Activated naive CD4-positive, alpha-beta T cell treated with anti-CD3 and anti-CD28 coated beads, Interleukin-2, amount 10 ng/mL, durations not matched to agents 7 days and 5 days (primary cell): ENCODE measurements at regions not wholly inside any gene's neighbourhood (a gene's known extent, or its start where the extent isn't known, plus 50 kb on each side); places are given as distances from the start of the nearest gene placed in this dataset.

Source experiments
- CTCF ChIA-PET: fragments of 350-600 bp; sonication (Branson Sonifier 250); formaldehyde crosslinking; loops from one replicate; lab custom pipeline; 2021; ENCODE audit warnings: antibody characterized with exemption; lab: Charles Lee
- DNase-seq: peaks from one replicate; pipeline ENCODE4 v3.0.0-alpha.2; 2020
- H3K27ac Mint-ChIP-seq: one replicate; pipeline ENCODE4 v1.8.0; 2021; ENCODE audit warnings: mild to moderate bottlenecking, moderate library complexity, mixed read lengths
- H3K27me3 Mint-ChIP-seq: one replicate; pipeline ENCODE4 v1.8.0; 2021; ENCODE audit warnings: mild to moderate bottlenecking, mixed read lengths
- H3K36me3 Mint-ChIP-seq: one replicate; pipeline ENCODE4 v1.8.0; 2021; ENCODE audit warnings: mixed read lengths
- H3K4me1 Mint-ChIP-seq: one replicate; pipeline ENCODE4 v1.8.0; 2021; ENCODE audit warnings: mixed read lengths
- H3K4me3 Mint-ChIP-seq: one replicate; pipeline ENCODE4 v1.8.0; 2021; ENCODE audit warnings: mild to moderate bottlenecking, moderate library complexity, mixed read lengths
- H3K9me3 Mint-ChIP-seq: one replicate; pipeline ENCODE4 v1.8.0; 2021; ENCODE audit warnings: mixed read lengths

DNA sequence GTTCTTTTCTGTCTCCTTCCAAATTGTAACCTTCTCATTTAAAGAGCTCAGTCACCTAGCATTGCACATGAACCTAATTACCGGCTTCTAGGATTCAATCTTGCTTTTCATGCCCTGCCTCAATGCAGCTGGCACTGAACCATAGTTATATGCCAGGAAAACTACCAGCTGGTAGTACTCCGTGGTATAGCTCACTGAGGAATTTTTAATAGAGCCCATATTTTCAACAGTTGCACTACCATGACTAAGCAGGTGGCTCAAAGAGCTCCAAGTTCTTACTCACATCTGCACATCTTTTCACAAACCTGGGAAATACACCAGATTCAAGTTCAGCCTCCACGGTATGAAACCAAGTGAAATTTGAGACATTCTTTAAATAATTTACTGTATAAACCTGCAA lies 363.5 kb downstream of the GRB14 start:
- CTCF ChIA-PET: no interaction called here
- Mint-ChIP-seq H3K27ac (no peak overlapping the region), H3K27me3 (no peaks in the 10 kb centered on the region)

GRCh38 chr2:164252568-164253287 lies 368.6 kb downstream of the GRB14 start:
- H3K27me3 Mint-ChIP-seq: no peaks in the 10 kb centered on the region
- no peak for DNase-seq
- CTCF ChIA-PET: no interaction called here
- no peak overlapping the region for H3K4me3 Mint-ChIP-seq
- no peak overlapping the region for H3K27ac Mint-ChIP-seq
- no peaks in the 10 kb centered on the region for H3K9me3 Mint-ChIP-seq
- H3K4me1 Mint-ChIP-seq: no peaks in the 10 kb centered on the region
- H3K36me3 Mint-ChIP-seq: no peaks in the 10 kb centered on the region

More for the DNA sequence above, 363.5 kb downstream of the GRB14 start:
- H3K36me3 Mint-ChIP-seq: no peaks in the 10 kb centered on the region
- peaks cover 6% of the 10 kb centered on the region for H3K9me3 Mint-ChIP-seq
- no peak for DNase-seq
- H3K4me3 Mint-ChIP-seq: no peak overlapping the region
- H3K4me1 Mint-ChIP-seq: no peaks in the 10 kb centered on the region

- CTCF ChIA-PET: no interaction called here
- DNase-seq: no peak
- Mint-ChIP-seq H3K36me3 (no peaks in the 10 kb centered on the region), H3K27me3 (no peaks in the 10 kb centered on the region), H3K4me3 (no peak overlapping the region), H3K4me1 (no peaks in the 10 kb centered on the region), H3K9me3 (peaks cover 8% of the 10 kb centered on the region), H3K27ac (no peak overlapping the region)
Observed at GRCh38 chr2:164243315-164243714, 378.0 kb downstream of the GRB14 start.

- H3K9me3 Mint-ChIP-seq: peaks cover 8% of the 10 kb centered on the region
- CTCF ChIA-PET: no interaction called here
- no peaks in the 10 kb centered on the region for H3K4me1 Mint-ChIP-seq
- H3K27me3 Mint-ChIP-seq: no peaks in the 10 kb centered on the region
- DNase-seq: no peak
- H3K4me3 Mint-ChIP-seq: no peak overlapping the region
- no peaks in the 10 kb centered on the region for H3K36me3 Mint-ChIP-seq
- H3K27ac Mint-ChIP-seq: no peak overlapping the region
Observed at GRCh38 chr2:164242409-164242808, 378.9 kb downstream of the GRB14 start.

- H3K27me3 Mint-ChIP-seq: no peaks in the 10 kb centered on the region
- H3K4me3 Mint-ChIP-seq: no peak overlapping the region
- CTCF ChIA-PET: no interaction called here
- H3K27ac Mint-ChIP-seq: no peak overlapping the region
- DNase-seq: no peak
- H3K36me3 Mint-ChIP-seq: no peaks in the 10 kb centered on the region
- H3K9me3 Mint-ChIP-seq: peaks cover 3% of the 10 kb centered on the region
- H3K4me1 Mint-ChIP-seq: no peaks in the 10 kb centered on the region
Observed at GRCh38 chr2:164234074-164234473, 387.2 kb downstream of the GRB14 start.

- no peak for DNase-seq
- no peaks in the 10 kb centered on the region for H3K36me3 Mint-ChIP-seq
- no peaks in the 10 kb centered on the region for H3K9me3 Mint-ChIP-seq
- H3K4me1 Mint-ChIP-seq: no peaks in the 10 kb centered on the region
- H3K27ac Mint-ChIP-seq: no peak overlapping the region
- H3K27me3 Mint-ChIP-seq: no peaks in the 10 kb centered on the region
- CTCF ChIA-PET: no interaction called here
- H3K4me3 Mint-ChIP-seq: no peak overlapping the region
Observed at GRCh38 chr2:164224007-164224406, 397.3 kb downstream of the GRB14 start.

GRCh38 chr2:164221473-164221872 lies 399.8 kb downstream of the GRB14 start:
- Mint-ChIP-seq H3K4me3 (no peak overlapping the region), H3K9me3 (no peaks in the 10 kb centered on the region), H3K27ac (no peak overlapping the region), H3K36me3 (no peaks in the 10 kb centered on the region), H3K27me3 (no peaks in the 10 kb centered on the region), H3K4me1 (no peaks in the 10 kb centered on the region)
- CTCF ChIA-PET: no interaction called here
- no peak for DNase-seq

GRCh38 chr2:164220265-164220664 lies 401.0 kb downstream of the GRB14 start:
- DNase-seq: no peak
- CTCF ChIA-PET: no interaction called here
- Mint-ChIP-seq H3K27me3 (no peaks in the 10 kb centered on the region), H3K4me3 (no peak overlapping the region), H3K4me1 (no peaks in the 10 kb centered on the region), H3K36me3 (no peaks in the 10 kb centered on the region), H3K9me3 (no peaks in the 10 kb centered on the region), H3K27ac (no peak overlapping the region)

DNA sequence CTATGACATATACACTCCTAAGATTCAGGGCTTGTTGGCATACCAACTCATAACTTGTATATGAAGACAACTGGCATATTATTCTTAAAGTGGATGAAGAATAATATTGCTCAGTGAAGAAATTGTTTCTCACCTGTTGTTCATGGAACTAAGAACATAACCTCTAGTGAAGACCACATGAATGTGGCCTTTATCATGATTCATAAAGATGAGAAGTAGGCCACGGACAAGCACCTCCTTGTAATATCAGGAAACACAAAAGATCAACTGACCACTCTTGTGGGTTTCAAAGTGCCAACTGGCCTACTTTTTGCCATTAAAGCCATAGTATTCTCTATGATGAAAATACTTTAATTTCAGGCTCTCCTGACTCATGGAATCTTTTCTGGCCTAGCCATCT lies 407.4 kb downstream of the GRB14 start:
- Mint-ChIP-seq H3K36me3 (no peaks in the 10 kb centered on the region), H3K27me3 (no peaks in the 10 kb centered on the region), H3K4me1 (no peaks in the 10 kb centered on the region), H3K4me3 (no peak overlapping the region), H3K27ac (no peak overlapping the region), H3K9me3 (peaks cover 6% of the 10 kb centered on the region)
- DNase-seq: no peak
- CTCF ChIA-PET: no interaction called here

DNA sequence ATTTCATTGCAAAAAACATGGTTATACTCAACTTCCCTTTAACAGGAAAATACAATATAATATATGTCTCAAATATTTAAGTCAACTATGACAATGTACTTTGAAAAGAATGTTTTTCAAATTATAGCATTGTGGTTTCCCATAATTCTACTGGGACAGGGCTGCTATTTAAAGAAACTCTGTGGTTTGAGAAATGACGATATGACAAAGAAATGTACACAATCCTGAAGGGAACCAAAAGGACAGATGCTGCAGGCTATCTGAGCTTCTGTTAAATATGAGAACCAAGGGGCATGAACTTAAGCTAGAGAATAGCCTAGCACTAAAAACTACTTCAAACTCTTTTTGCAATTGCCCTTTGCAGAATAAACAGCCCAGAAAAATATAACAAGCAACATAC lies 415.9 kb downstream of the GRB14 start:
- no peak for DNase-seq
- H3K27me3 Mint-ChIP-seq: no peaks in the 10 kb centered on the region
- H3K4me1 Mint-ChIP-seq: no peaks in the 10 kb centered on the region
- CTCF ChIA-PET: no interaction called here
- peaks cover 2% of the 10 kb centered on the region for H3K9me3 Mint-ChIP-seq
- no peak overlapping the region for H3K4me3 Mint-ChIP-seq
- H3K36me3 Mint-ChIP-seq: no peaks in the 10 kb centered on the region
- no peak overlapping the region for H3K27ac Mint-ChIP-seq

- CTCF ChIA-PET: no interaction called here
- peaks cover 2% of the 10 kb centered on the region for H3K9me3 Mint-ChIP-seq
- no peaks in the 10 kb centered on the region for H3K4me1 Mint-ChIP-seq
- H3K4me3 Mint-ChIP-seq: no peak overlapping the region
- H3K27me3 Mint-ChIP-seq: no peaks in the 10 kb centered on the region
- no peaks in the 10 kb centered on the region for H3K36me3 Mint-ChIP-seq
- DNase-seq: no peak
- no peak overlapping the region for H3K27ac Mint-ChIP-seq
Observed at GRCh38 chr2:164203131-164203530, 418.2 kb downstream of the GRB14 start.

DNA sequence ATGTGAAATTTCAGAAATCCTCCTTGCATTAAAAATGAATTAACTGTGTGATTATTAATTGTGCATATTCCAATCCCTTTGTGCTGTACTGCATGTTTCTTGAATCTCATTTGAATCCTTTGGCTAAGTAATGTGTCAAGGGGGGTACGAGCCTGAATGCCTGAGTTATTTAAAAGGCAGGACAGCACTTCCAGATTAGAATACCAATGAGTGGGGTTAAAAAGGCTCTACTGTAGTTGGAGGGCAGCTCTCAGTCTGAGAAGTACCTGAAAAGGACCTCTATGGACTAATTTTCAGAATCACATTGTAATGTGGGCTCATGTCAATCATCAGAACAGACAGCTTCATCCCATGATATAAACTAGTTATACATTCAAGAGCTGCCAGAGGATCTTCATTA lies 423.0 kb downstream of the GRB14 start:
- CTCF ChIA-PET: no interaction called here
- Mint-ChIP-seq H3K9me3 (peaks cover 2% of the 10 kb centered on the region), H3K36me3 (no peaks in the 10 kb centered on the region), H3K4me3 (no peak overlapping the region), H3K4me1 (no peaks in the 10 kb centered on the region), H3K27me3 (no peaks in the 10 kb centered on the region), H3K27ac (no peak overlapping the region)
- DNase-seq: no peak

DNA sequence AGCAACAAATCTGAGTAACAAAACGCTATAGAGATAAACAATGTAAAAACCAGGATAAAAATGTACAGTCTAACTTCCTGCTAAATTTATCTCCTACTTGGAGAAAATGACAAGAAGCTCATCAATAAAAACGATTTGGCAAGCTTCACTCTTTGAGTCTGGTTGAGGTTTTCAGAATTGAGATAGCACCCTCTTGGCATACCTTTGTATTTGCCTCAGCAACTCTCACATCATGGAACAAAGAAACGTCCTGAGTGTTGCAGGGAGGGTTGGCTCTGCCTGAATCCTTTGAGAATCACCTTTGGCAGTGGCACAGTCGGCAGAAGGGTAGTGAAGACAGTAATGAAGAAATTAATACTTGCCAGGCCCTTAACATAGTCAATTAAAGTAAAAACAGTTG lies 430.6 kb downstream of the GRB14 start:
- DNase-seq: no peak
- Mint-ChIP-seq H3K4me3 (no peak overlapping the region), H3K9me3 (peaks cover 3% of the 10 kb centered on the region), H3K4me1 (no peaks in the 10 kb centered on the region), H3K36me3 (no peaks in the 10 kb centered on the region), H3K27me3 (no peaks in the 10 kb centered on the region), H3K27ac (no peak overlapping the region)
- CTCF ChIA-PET: no interaction called here

DNA sequence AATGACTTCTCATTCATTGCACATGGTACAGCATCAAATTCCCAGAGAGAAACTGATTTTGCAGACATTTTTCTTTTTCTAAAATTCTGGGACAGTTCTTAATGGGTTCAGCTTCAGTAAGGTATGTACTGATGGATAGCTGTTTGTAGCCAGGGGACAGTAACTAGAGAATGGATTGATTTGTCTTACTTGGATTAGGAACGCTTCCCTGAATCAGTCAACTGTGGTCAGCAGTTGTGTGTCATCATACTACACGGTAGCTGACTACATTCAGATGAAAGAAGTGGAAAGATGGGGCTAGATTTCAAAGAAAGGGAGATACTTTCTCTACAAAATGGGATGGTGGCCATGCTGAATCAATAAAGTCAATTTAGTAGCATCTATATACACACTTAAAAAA lies 431.4 kb downstream of the GRB14 start:
- CTCF ChIA-PET: no interaction called here
- Mint-ChIP-seq H3K9me3 (peaks cover 6% of the 10 kb centered on the region), H3K27ac (no peak overlapping the region), H3K4me3 (no peak overlapping the region), H3K36me3 (no peaks in the 10 kb centered on the region), H3K27me3 (no peaks in the 10 kb centered on the region), H3K4me1 (no peaks in the 10 kb centered on the region)
- DNase-seq: no peak

DNA sequence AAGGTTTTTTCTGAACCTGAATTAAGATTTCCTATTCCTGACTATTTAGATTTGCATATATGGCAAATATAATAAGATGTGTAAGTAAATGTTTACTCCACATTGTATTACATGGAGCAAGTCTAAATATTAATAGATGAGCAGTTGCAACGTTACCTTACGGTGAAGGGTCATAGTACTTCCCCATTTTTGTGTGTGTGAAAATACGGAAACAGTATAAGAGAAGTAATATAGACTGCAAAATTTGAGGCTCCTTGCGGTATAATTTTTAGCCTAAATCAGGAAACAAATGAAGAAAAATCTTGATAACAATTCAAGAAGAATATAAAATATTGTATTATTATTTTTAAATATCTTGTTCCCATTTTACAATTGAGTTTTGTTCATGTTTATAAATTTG lies 434.2 kb downstream of the GRB14 start:
- DNase-seq: no peak
- H3K9me3 Mint-ChIP-seq: peaks cover 6% of the 10 kb centered on the region
- H3K36me3 Mint-ChIP-seq: no peaks in the 10 kb centered on the region
- H3K4me1 Mint-ChIP-seq: no peaks in the 10 kb centered on the region
- H3K4me3 Mint-ChIP-seq: no peak overlapping the region
- no peak overlapping the region for H3K27ac Mint-ChIP-seq
- CTCF ChIA-PET: no interaction called here
- H3K27me3 Mint-ChIP-seq: no peaks in the 10 kb centered on the region

DNA sequence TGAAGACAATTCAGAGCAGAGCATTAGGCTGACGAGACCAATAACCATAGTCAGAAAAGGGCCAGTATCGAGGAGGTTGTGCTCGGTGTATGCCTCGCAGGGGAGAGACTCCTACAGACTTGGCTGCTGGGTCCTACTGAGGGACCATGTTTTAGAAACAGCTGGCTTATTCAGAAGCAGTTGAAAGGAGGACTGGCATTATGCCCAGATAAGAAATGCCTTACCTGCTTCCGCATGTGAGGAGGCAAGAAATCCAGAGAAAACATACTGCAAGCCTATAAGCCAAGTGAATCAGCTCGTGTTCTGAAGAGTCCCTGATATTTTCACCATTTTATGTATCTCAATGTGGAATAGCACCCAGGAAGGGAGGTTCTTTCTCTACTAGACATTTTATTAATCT lies 434.7 kb downstream of the GRB14 start:
- CTCF ChIA-PET: no interaction called here
- Mint-ChIP-seq H3K4me1 (no peaks in the 10 kb centered on the region), H3K27ac (no peak overlapping the region), H3K9me3 (peaks cover 6% of the 10 kb centered on the region), H3K36me3 (no peaks in the 10 kb centered on the region), H3K4me3 (no peak overlapping the region), H3K27me3 (no peaks in the 10 kb centered on the region)
- DNase-seq: no peak
